Right lobe of liver (tissue), 6 donors: ENCODE measurements at regions not wholly inside any gene's neighbourhood (a gene's known extent, or its start where the extent isn't known, plus 50 kb on each side); places are given as distances from the start of the nearest gene placed in this dataset.
"Not testable (repeated sequence)": the region's sequence is repeated elsewhere in the genome, so short reads cannot be mapped to it uniquely, and the experiment has no call there.

Source experiments
- ATAC-seq, 4 donors: fragments of 200-7000 bp; cut with Tn5 transposase; one replicate each; pipeline ENCODE4 v1.9.1; 2020; ENCODE audit warnings: mild to moderate bottlenecking in 4 of 4, moderate library complexity in 4 of 4
- DNase-seq, 3 donors: peaks; one replicate each; pipeline ENCODE4 v3.0.0-alpha.2; 2020
- H3K27ac ChIP-seq, 3 donors: fragments of 200-600 bp; one replicate each; pipeline ENCODE4 v1.8.0; 2022
- H3K27me3 ChIP-seq, 2 donors: fragments of 200-600 bp; one replicate each; pipeline ENCODE4 v1.8.0; 2022
- H3K36me3 ChIP-seq, 4 donors: fragments of 200-600 bp; sonication (generic) in 1 of 4; one replicate each; pipeline versions ENCODE4 v1.5.1 to v1.8.0; 2017 to 2022; ENCODE audit warnings: control low read depth in 1 of 4
- H3K4me1 ChIP-seq, 4 donors: fragments of 200-600 bp; sonication (generic) in 1 of 4; one replicate each; pipeline versions ENCODE4 v1.5.1 to v1.8.0; 2017 to 2022; ENCODE audit warnings: control low read depth in 1 of 4
- H3K4me3 ChIP-seq, 3 donors: fragments of 200-600 bp; one replicate each; pipeline ENCODE4 v1.8.0; 2022
- H3K9me3 ChIP-seq, 4 donors: fragments of 200-600 bp; sonication (generic) in 1 of 4; one replicate each; pipeline versions ENCODE4 v1.5.1 to v1.8.0; 2017 to 2022; ENCODE audit warnings: control low read depth in 1 of 4
- CTCF ChIP-seq, 4 donors: fragments of 200-600 bp in 3 of 4; fragments of 450-650 bp in 1 of 4; IDR thresholded peaks; one replicate each; pipeline versions ENCODE4 v1.5.1 to v1.8.0; 2016 to 2022; ENCODE audit warnings: antibody characterized with exemption in 4 of 4, mild to moderate bottlenecking in 2 of 4
- POLR2A ChIP-seq: fragments of 450-650 bp; IDR thresholded peaks from one replicate; pipeline ENCODE4 v1.6.1; 2017; ENCODE audit warnings: antibody characterized with exemption, mild to moderate bottlenecking
- WGBS: methylation state at CpG from one replicate; pipeline ENCODE4 v1.1.6; 2018; ENCODE audit warnings: low coverage, low lambda C conversion rate; ENCODE audit not compliant: insufficient coverage; ENCODE audit errors: missing lambda C conversion rate; 5-methylcytosine and 5-hydroxymethylcytosine counted together
- intact Hi-C, 2 donors: fragments of 100-400 bp; cut with DNase I; formaldehyde crosslinking; loops; one replicate each; pipeline versions ENCODE4 v1.11.2 to v1.14.1; 2022
- donor health status: DM: no; HTN: yes; CAD: no.
- donor health status: DM: no; HTN: no; CAD: no.
- donor health status: DM: no; HTN: no; CAD: no.
- donor health status: DM: no; HTN: yes; CAD: no.
- donor health status: DM: no; HTN: yes; CAD: no.

- no peak for ATAC-seq
- no peak for TF ChIP-seq POLR2A
- Histone ChIP-seq H3K27me3 (no peaks in the 10 kb centered on the region), H3K9me3 (no peaks in the 10 kb centered on the region), H3K27ac (no peak overlapping the region), H3K4me1 (no peaks in the 10 kb centered on the region), H3K36me3 (no peaks in the 10 kb centered on the region), H3K4me3 (no peak overlapping the region)
- WGBS = 63% methylated on average over 7 of the region's 7 CpGs
- intact Hi-C loops = no loop called here
- no peak for DNase-seq
Measured at GRCh38 chr13:87172166-87172835, 498.9 kb upstream of the SLITRK5 start.

- H3K4me3 ChIP-seq, intact Hi-C loops, ATAC-seq, H3K4me1 ChIP-seq, H3K27ac ChIP-seq, H3K27me3 ChIP-seq, DNase-seq, H3K9me3 ChIP-seq, H3K36me3 ChIP-seq: not testable (repeated sequence)
- WGBS = 83% methylated on average over 6 of the region's 6 CpGs
Measured at GRCh38 chr13:87185138-87185537, 486.0 kb upstream of the SLITRK5 start.

DNA sequence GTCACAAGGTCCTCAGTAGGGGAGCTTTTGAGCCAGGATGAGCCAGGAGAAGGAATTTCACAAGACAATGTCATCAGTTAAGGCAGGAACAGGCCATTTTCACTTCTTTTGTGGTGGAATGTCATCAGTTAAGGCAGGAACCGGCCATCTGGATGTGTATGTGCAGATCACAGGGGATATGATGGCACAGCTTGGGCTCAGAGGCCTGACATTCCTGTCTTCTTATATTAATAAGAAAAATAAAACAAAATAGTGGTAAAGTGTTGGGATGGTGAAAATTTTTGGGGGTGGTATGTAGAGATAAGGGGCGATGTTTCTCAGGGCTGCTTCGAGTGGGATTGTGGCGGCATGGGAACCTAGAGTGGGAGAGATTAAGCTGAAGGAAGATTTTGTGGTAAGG lies 484.5 kb upstream of the SLITRK5 start:
- H3K27ac ChIP-seq, H3K36me3 ChIP-seq, DNase-seq, ATAC-seq, intact Hi-C loops, H3K9me3 ChIP-seq, H3K4me1 ChIP-seq, H3K4me3 ChIP-seq, H3K27me3 ChIP-seq: not testable (repeated sequence)
- WGBS = 68% methylated on average over 4 of the region's 4 CpGs

DNA sequence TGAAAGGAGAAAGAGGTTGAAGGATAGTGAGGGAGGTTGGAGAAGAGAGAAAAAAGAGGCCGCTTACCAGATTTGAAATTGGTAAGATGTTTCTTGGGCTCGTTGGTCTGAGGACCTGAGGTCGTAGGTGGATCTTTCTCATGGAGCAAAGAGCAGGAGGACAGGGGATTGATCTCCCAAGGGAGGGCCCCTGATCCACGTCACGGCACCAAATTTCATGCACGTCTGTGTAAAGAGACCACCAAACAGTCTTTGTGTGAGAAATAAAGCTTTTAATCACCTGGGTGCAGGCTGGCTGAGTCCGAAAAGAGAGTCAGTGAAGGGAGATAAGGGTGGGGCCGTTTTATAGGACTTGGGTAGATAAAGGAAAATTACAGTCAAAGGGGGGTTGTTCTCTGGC lies 479.7 kb upstream of the SLITRK5 start:
- H3K4me3 ChIP-seq, H3K36me3 ChIP-seq, intact Hi-C loops, DNase-seq, H3K9me3 ChIP-seq, H3K27me3 ChIP-seq, H3K4me1 ChIP-seq, H3K27ac ChIP-seq, ATAC-seq: not testable (repeated sequence)
- 56% methylated on average over 6 of the region's 8 CpGs for WGBS

DNA sequence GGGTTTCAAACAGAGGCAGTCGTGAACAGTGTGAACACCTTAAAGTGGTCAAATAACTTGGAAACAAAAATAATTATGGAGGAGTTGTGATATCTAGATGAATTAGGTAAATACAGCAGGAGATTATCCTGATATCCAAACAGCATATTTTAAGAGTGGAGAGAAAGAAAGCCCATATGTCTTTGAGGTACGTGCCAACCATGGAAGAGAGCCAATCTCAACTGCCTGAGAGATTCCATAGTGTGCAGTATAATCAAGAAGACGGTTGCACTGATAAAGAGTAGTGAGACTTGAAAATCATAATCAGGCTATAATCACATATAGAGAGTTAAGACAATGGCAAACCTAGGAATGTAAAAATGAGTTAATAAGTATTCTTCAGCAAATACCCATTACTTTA lies 472.8 kb upstream of the SLITRK5 start:
- no peaks in the 10 kb centered on the region for H3K27me3 ChIP-seq
- DNase-seq = no peak
- TF ChIP-seq CTCF (IDR thresholded peaks at IDR 0.05) = no peak
- TF ChIP-seq POLR2A = no peak
- 43% methylated on average over 3 of the region's 3 CpGs for WGBS
- H3K9me3 ChIP-seq = no peaks in the 10 kb centered on the region
- no peaks in the 10 kb centered on the region for H3K36me3 ChIP-seq
- H3K4me1 ChIP-seq = no peaks in the 10 kb centered on the region
- no peak for ATAC-seq
- H3K4me3 ChIP-seq = no peak overlapping the region
- intact Hi-C loops = no loop called here
- no peak overlapping the region for H3K27ac ChIP-seq

DNA sequence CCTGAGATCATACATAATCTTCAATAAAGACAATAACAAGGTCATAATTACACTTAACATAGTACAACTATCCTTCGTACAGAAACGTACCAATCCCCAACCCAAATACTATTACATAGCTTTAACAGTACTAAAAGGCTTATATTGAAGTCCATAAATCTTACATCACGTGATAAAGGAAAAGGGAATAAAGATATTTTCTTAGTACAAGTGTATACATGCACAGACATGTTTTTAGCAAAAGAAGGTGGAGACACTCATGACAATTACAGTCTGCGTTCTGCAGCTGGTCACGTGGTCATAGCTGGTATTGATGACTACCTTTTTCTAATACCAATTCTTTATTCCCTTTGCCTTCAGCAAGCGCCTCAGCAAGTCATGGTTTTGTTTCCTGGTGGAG lies 464.5 kb upstream of the SLITRK5 start:
- Histone ChIP-seq H3K9me3 (no peaks in the 10 kb centered on the region), H3K4me3 (no peak overlapping the region), H3K27me3 (no peaks in the 10 kb centered on the region), H3K36me3 (no peaks in the 10 kb centered on the region), H3K27ac (no peak overlapping the region), H3K4me1 (no peaks in the 10 kb centered on the region)
- 54% methylated on average over 6 of the region's 6 CpGs for WGBS
- TF ChIP-seq CTCF (IDR thresholded peaks at IDR 0.05) (no peak), POLR2A (no peak)
- ATAC-seq (no peak), DNase-seq (no peak)
- intact Hi-C loops = no loop called here
